ENCODE measurements at regions not wholly inside any gene's neighbourhood (a gene's known extent, or its start where the extent isn't known, plus 50 kb on each side); places are given as distances from the start of the nearest gene placed in this dataset.
"Not testable (repeated sequence)": the region's sequence is repeated elsewhere in the genome, so short reads cannot be mapped to it uniquely, and the experiment has no call there.

DNA sequence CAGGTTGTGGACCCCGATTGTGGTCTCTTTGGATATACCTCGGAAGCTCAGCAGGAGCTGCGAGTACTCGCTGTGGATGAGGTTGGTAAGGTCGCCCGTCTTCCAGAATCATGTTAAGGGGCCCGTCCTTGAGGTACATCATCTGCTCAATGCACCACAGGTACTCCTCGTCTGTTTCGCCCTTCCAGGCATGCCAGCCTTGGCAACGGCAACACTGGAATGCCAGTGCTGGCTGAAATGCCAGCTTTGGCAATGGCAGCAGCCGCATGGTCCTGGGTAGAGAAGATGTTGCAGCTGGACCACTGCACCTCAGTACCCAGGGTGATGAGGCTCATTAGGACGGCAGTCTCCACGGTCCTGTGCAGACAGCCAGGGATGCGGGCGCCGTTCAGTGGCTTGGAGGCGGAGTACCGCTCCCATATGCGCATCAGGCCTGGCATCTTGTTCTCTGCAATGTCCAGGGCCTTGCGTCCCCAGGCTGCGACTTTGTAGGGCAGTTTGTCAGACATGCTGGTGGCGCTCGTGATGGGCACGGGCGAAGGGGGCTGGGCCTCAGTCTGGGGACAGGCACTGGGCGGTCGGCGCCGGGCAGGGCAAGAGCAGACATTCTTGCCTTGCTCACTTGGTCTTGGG lies 122.2 kb upstream of the NXPH2 start:
- DNase-seq = no peak

- no peak for DNase-seq
Measured at GRCh38 chr2:138901530-138901929, 121.3 kb upstream of the NXPH2 start.

DNA sequence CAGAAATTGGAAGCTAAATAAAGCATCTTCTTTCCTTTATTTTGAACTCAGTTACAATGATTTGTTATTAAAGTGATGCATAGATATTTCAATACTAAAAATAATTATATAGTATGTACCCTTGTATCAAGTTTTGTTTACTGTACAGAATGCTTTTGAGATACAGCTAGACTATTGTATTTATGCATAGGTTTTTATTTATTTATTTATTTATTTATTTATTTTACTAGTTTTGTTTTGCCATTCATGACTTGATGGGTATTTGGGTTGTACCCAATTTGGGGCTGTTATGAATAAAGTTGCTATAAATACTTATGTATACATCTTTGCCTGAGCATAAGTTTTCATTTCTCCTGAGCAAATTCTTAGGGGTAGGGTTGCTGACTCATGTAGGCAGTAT lies 118.7 kb upstream of the NXPH2 start:
- DNase-seq = no peak

GRCh38 chr2:138897274-138897673 lies 117.1 kb upstream of the NXPH2 start:
- no peak for DNase-seq

- no peak for DNase-seq
Measured at GRCh38 chr2:138893746-138894145, 113.6 kb upstream of the NXPH2 start.

GRCh38 chr2:138881126-138881525 lies 100.9 kb upstream of the NXPH2 start:
- DNase-seq = no peak

DNA sequence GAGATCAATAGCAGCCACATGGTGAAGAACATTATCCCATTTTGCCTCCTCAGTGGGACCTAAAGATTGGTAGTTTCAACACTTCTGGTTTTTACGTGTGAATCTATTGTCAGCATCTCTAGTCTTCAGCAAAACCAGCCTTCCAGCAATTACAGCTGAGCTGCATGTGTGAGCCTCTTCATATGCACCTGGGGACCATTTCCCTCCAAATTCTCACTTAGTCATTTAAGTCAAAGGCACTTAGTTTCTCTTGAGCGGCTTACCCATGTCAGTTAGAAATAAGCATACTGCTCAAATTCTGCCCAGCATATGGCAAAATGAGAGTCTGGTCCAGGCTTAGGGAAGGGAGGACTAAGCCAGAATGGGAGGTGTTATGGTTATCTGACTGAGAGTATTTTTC lies 99.7 kb upstream of the NXPH2 start:
- DNase-seq = no peak

GRCh38 chr2:138877421-138877820 lies 97.2 kb upstream of the NXPH2 start:
- no peak for DNase-seq

DNA sequence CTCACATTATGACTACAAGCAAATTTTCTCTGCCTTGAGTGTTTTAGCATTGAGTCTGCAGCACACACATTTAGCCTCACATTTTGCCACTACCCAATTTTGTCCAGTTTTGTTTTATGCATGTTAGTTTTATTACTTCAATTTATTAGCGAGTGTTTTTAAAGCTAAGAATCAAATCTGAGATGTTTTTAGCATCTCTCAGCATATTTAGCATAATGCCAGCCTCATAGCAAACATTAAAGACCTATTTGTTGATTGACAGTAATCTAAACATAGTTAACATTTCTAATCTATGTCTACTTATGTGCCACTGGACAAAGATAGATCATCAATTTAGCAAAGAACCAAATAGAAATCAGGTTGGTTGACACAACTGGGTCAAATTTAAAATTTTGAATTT lies 94.1 kb upstream of the NXPH2 start:
- no peak for DNase-seq

DNA sequence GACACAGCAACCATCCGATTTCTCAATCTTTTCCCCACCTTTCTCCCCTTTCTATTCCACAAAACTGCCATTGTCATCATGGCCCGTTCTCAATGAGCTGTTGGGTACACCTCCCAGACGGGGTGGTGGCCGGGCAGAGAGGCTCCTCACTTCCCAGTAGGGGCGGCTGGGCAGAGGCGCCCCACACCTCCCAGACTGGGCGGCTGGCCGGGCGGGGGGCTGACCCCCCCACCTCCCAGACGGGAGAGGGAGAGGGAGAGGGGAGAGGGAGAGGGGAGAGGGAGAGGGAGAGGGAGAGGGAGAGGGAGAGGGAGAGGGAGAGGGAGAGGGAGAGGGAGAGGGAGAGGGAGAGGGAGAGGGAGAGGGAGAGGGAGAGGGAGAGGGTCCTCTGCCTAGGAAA lies 91.9 kb upstream of the NXPH2 start:
- not testable (repeated sequence) for DNase-seq

DNA sequence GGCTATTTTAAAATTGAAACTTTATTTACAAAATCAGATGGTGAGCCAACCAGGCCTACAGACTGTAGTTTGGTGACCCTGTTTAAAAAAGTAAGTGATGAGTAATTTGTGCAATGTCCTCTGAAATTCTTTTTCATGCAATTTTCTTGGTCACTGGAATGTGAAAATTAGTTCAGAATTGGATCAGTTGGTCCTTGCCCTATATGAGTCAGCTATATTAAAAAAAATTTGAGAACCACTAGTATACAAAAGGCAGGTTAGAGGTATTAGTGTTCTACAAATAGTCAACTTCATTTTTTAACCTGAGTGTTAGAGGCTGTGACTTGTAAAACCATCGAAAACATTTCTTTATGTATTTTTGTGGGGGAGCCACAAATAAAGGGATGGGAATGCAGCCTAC lies 91.1 kb upstream of the NXPH2 start:
- DNase-seq = no peak

- no peak for DNase-seq
Measured at GRCh38 chr2:138867341-138867740, 87.2 kb upstream of the NXPH2 start.

- DNase-seq = no peak
Measured at GRCh38 chr2:138866797-138867196, 86.6 kb upstream of the NXPH2 start.

DNA sequence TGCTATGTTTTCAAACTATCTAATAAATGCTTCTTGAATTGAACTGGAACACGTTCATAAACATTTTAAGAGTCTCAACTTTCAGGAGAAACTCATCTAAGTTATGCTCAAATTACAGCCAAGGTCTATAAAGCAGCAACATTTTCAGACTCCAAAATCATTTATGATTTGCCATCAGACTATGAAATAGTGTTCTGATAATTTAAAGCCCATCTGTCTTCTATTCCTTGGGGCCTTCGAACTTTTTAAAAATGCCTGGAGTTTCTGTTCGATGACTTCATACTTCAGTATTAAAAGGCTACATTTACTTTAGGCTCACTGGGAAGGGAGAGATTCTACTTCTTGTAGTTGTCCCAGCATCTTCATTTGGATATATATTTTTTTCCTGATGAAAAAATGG lies 73.6 kb upstream of the NXPH2 start:
- DNase-seq = no peak

DNA sequence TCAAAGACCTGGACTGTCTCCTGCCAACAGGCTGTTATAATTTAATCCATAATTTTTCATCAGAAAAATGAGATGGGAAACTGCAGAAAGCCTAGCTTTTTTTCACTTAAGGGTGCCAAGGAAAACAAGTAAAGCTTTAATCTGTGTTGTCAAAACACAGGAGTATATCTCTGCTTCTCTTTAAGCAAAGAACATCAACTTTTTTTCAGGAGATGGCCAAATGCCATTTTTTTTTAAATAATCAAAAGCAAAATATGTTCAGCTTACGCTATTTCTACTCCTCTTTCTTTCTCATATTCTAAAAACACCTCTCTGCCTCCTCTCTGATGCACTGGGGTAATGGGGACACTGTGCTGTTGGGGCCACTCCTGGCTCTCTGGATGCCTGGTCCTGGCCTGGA lies 73.1 kb upstream of the NXPH2 start:
- no peak for DNase-seq

DNA sequence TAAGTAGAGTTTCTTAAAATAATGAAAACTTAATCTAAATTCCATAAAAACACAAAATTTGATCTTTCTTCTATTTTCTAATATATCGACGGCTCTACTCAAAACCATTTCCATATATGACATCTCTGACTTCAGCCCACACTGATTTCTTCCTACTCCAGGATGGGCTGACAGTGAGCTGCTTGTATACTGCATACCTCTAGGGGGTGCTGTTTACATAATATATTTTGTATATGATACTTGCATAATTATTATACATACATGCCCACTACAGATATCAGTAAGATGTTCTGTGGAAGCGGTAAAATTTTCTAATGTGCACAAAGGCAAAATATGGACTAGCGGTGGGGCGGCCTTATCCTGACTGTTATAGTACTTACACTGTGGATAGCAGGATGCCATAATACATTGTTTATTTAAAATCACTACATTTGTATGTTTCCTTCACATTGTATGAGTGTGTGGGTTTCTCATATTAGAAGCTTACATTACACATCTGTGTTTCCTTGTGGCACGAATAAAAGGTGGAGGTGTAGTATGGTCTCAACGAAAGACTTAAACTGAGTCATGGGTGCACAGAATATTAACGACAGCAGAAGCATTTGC lies 66.1 kb upstream of the NXPH2 start:
- peak; percentile 28 for DNase-seq

DNA sequence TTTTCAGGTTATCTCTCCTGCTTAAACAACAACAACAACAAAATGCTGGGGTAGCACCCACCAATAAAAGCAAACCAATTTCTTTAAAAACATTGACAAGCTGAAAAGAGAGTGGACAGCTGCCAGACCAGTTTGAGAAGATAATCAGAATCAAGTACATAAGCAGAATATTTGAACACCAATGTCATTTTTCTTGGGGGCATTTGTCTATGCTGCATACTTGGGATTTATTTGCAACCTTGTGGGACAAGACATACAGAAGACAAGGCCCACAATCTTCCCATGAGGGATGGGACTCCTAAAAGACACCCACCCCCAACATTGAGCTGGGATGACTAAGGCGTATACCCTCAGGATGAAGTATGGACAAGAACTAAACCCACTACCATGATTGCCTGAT lies 62.2 kb upstream of the NXPH2 start:
- DNase-seq = no peak

GRCh38 chr2:138841459-138841858 lies 61.3 kb upstream of the NXPH2 start:
- DNase-seq = no peak

DNA sequence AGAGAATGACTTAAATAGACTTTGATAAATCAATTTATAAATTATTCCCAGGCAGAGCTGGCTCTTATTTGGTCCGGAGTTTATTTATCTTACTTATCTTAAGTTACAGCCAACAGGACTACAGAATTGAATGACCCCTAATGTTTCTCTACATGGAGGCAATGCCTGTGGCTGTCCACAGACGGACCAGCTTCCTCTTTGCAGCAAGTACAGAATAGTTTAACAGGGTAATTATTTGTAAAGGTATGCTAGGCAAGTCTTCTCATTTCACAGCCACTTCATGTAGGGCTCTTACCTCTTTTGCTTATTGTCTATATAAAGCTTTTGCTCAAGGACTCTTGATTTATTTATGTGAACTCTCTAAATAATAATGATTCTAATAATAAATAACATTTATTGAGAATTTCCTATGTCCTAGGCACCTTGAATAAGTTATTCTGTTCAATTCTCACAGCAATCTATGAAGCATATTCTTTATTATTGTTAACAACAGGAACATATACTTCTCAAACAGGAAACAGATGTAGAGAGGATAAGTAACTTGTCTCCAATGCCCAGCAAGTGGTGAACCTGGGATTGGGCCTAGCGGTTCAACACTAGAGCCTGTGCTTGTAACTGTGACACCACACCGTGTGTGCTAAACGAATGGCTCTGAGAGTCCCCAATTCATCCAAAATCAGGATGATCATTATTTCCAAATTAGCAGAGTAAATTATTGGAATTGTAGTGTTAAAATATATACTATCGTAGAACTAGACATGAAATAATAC lies 58.8 kb upstream of the NXPH2 start:
- no peak for DNase-seq

GRCh38 chr2:138831691-138832090 lies 51.5 kb upstream of the NXPH2 start:
- no peak for DNase-seq

- DNase-seq = no peak
Measured at GRCh38 chr2:138831154-138831553, 51.0 kb upstream of the NXPH2 start.

GRCh38 chr2:138830547-138830946 lies 50.4 kb upstream of the NXPH2 start:
- DNase-seq = no peak

Data from NCI-H1105 (cell line).